Right lobe of liver (tissue), 4 donors: ENCODE measurements at regions not wholly inside any gene's neighbourhood (a gene's known extent, or its start where the extent isn't known, plus 50 kb on each side); places are given as distances from the start of the nearest gene placed in this dataset.

ENCODE experiments used
- CTCF ChIP-seq, 4 donors: fragments of 200-600 bp in 3 of 4; fragments of 450-650 bp in 1 of 4; IDR thresholded peaks; one replicate each; pipeline versions ENCODE4 v1.5.1 to v1.8.0; 2016 to 2022; ENCODE audit warnings: antibody characterized with exemption in 4 of 4, mild to moderate bottlenecking in 2 of 4
- POLR2A ChIP-seq: fragments of 450-650 bp; IDR thresholded peaks from one replicate; pipeline ENCODE4 v1.6.1; 2017; ENCODE audit warnings: antibody characterized with exemption, mild to moderate bottlenecking
- donor health status: DM: no; HTN: no; CAD: no.
- donor health status: DM: no; HTN: no; CAD: no.
- donor health status: DM: no; HTN: yes; CAD: no.

- TF ChIP-seq CTCF (IDR thresholded peaks at IDR 0.05) (no peak), POLR2A (no peak)
Observed at GRCh38 chr5:147065071-147065470, 169.8 kb upstream of the STK32A start.
